ENCODE measurements at regions not wholly inside any gene's neighbourhood (a gene's known extent, or its start where the extent isn't known, plus 50 kb on each side); places are given as distances from the start of the nearest gene placed in this dataset.

DNA sequence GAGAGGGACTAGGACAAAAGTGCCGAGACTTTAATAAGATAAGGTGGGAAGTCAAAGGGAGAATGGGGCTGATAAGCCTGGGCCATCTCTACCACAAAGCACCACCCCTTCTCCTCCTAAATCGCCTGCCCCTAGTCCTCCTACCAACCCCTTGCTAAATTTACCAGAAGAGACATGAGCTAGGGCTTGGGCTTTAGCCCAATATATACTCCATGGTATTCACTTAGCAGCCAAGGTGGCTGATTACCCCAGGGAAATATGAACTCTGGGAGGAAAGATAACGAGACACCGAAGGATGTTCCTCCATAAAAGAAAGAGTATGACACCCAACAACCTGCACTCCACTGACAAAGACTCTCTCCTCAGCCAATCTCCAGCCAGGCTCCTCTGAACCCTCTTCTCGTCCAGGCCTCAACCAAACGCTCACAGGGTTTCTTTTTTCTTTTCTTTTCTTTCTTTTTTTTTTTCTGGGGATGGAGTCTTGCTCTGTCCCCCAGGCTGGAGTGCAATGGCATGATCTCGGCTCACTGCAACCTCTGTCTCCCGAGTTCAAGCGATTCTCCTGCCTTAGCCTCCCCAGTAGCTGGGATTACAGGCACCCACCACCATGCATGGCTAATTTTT, 610.2 kb downstream of the UQCRFS1 start:
- no peaks in the 10 kb centered on the region for H3K4me1 ChIP-seq
- TF ChIP-seq, protein P1, sequence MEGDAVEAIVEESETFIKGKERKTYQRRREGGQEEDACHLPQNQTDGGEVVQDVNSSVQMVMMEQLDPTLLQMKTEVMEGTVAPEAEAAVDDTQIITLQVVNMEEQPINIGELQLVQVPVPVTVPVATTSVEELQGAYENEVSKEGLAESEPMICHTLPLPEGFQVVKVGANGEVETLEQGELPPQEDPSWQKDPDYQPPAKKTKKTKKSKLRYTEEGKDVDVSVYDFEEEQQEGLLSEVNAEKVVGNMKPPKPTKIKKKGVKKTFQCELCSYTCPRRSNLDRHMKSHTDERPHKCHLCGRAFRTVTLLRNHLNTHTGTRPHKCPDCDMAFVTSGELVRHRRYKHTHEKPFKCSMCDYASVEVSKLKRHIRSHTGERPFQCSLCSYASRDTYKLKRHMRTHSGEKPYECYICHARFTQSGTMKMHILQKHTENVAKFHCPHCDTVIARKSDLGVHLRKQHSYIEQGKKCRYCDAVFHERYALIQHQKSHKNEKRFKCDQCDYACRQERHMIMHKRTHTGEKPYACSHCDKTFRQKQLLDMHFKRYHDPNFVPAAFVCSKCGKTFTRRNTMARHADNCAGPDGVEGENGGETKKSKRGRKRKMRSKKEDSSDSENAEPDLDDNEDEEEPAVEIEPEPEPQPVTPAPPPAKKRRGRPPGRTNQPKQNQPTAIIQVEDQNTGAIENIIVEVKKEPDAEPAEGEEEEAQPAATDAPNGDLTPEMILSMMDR (IDR thresholded peaks at IDR 0.05), result no peak
- TF ChIP-seq POLR2AphosphoS5 (IDR thresholded peaks at IDR 0.05; ENCODE audit: insufficient read depth in 1 of 2, low read depth in 1 of 2), result no peak
- TF ChIP-seq POLR2A (IDR thresholded peaks at IDR 0.05), result no peak
- DNase-seq (ENCODE audit: extremely low spot score in 2 of 2), result no peak
- H3K27ac ChIP-seq, result no peak overlapping the region
- no peaks in the 10 kb centered on the region for H3K9me3 ChIP-seq
- intact Hi-C loops (cut with DNase I), result no loop called here
- H3K4me3 ChIP-seq, result no peak overlapping the region
- no peaks in the 10 kb centered on the region for H3K36me3 ChIP-seq
- no peaks in the 10 kb centered on the region for H3K27me3 ChIP-seq

DNA sequence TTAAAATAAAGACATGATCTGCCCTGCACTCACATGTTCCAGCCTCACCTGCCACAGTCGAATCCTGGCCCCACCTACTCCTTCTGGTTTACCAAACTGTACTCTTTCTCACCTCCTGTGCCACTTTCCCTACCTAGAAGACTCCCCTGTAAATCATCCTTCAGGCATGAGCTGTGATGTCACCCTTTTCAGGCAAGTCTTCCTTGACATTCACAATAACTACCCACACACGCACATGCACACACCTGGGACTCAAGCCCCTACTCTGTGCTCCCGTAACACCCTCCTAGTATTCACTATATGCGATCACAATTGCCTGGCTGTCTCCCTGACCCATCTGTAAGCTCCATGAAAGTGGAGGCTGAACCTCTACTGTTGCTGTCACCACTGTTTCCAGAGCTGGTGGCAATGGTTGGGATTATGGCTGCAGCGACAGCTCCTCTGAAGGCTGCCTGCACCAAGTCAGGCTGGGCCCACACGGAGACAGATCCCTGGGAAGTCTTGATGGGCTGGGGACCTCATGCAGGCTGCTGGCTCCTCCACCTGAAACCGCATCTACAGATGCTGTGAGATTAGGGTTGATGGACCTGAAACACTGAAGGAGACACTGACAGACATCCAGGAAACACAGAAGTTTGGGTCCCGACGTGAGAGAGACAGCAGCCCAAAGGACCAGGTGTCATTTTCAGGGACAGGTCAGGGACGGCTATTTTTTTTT, 611.1 kb downstream of the UQCRFS1 start:
- Histone ChIP-seq H3K4me3 (no peak overlapping the region), H3K36me3 (no peaks in the 10 kb centered on the region), H3K9me3 (no peaks in the 10 kb centered on the region), H3K27me3 (no peaks in the 10 kb centered on the region), H3K4me1 (no peaks in the 10 kb centered on the region), H3K27ac (no peak overlapping the region)
- intact Hi-C loops (cut with DNase I), result no loop called here
- no peak for DNase-seq (ENCODE audit: extremely low spot score in 2 of 2)
- TF ChIP-seq POLR2AphosphoS5 (IDR thresholded peaks at IDR 0.05; ENCODE audit: insufficient read depth in 1 of 2, low read depth in 1 of 2) (no peak), POLR2A (IDR thresholded peaks at IDR 0.05) (no peak)
- TF ChIP-seq, protein P1 (IDR thresholded peaks at IDR 0.05), result no peak

DNA sequence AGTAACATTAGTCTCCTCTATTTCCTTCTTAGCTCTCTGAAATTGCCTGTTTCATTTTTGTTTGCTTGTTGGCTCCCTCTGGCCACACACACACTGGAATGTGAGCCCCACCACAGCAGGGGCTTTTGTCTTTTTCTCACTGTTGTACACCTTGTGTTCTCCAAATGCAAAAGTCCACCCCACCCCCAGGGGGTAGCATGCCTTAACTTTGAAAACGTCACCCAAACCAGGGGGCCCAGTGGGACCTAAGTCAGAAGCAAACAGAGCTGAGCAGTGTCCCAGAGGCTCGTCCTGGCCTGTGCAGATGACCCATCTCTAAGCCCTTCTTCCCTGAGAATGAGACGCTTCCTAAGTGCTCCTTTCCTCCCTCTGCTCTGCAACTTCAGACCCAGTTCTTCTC, 614.1 kb downstream of the UQCRFS1 start:
- Histone ChIP-seq H3K4me1 (no peaks in the 10 kb centered on the region), H3K9me3 (no peaks in the 10 kb centered on the region), H3K36me3 (no peaks in the 10 kb centered on the region), H3K27me3 (no peaks in the 10 kb centered on the region), H3K27ac (no peak overlapping the region), H3K4me3 (no peak overlapping the region)
- TF ChIP-seq, protein P1 (IDR thresholded peaks at IDR 0.05), result no peak
- TF ChIP-seq POLR2A (IDR thresholded peaks at IDR 0.05) (no peak), POLR2AphosphoS5 (IDR thresholded peaks at IDR 0.05; ENCODE audit: insufficient read depth in 1 of 2, low read depth in 1 of 2) (no peak)
- no peak for DNase-seq (ENCODE audit: extremely low spot score in 2 of 2)
- intact Hi-C loops (cut with DNase I), result no loop called here

DNA sequence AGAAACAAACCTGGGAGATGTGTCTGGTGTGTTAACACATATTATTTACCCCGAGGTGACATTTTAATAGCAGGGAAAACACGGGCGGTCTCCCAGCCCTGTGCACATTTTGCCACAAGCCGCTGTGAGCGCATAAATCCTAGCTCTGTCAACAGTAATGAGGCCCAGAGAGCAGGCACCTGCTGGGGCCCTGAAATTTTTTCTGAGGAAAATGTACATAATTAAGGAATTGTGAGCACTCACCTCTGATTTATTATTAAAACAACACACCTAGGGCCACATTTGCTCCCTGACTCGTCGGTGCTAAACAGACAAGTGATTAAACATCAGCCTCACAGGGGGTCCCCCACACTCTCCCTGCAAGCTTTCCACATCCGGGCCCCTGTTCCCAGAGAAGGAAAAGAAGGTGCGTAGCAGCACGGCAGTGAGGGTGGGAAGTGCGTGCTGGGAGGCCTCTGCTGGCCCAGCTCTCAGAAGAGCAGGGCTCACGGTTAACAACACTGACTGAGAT, 616.3 kb downstream of the UQCRFS1 start:
- Histone ChIP-seq H3K27ac (no peak overlapping the region), H3K27me3 (no peaks in the 10 kb centered on the region), H3K4me1 (no peaks in the 10 kb centered on the region), H3K9me3 (no peaks in the 10 kb centered on the region), H3K36me3 (no peaks in the 10 kb centered on the region), H3K4me3 (no peak overlapping the region)
- no peak for DNase-seq (ENCODE audit: extremely low spot score in 2 of 2)
- TF ChIP-seq, protein P1 (IDR thresholded peaks at IDR 0.05), result no peak
- TF ChIP-seq POLR2AphosphoS5 (IDR thresholded peaks at IDR 0.05; ENCODE audit: insufficient read depth in 1 of 2, low read depth in 1 of 2), result no peak
- TF ChIP-seq POLR2A (IDR thresholded peaks at IDR 0.05), result no peak
- intact Hi-C loops (cut with DNase I), result no loop called here

Measured in vagina (tissue), 2 donors.